ENCODE measurements at regions not wholly inside any gene's neighbourhood (a gene's known extent, or its start where the extent isn't known, plus 50 kb on each side); places are given as distances from the start of the nearest gene placed in this dataset.

GRCh38 chr1:191901651-191902050 is 256.6 kb upstream of the RGS18 start (continued):
- TF ChIP-seq ILK (tag; IDR thresholded peaks at IDR 0.05; ENCODE audit: borderline replicate concordance, low read depth) (no peak), ZHX1 (conservative IDR thresholded peaks at IDR 0.05; ENCODE audit: low read length) (no peak)

- FAIRE-seq (no peak), DNase-seq (ENCODE audit: extremely low read depth in 1 of 4, low spot score in 3 of 4) (no peak), ATAC-seq (no peak)
- Histone ChIP-seq H3K9me1 (ENCODE audit: control insufficient read depth, insufficient read depth, low read length) (no peaks in the 10 kb centered on the region), H4K20me1 (replicated peaks; ENCODE audit: control insufficient read depth, insufficient read depth, low read length) (no peaks in the 10 kb centered on the region), H3K27me3 (ENCODE audit: control insufficient read depth in 2 of 2, insufficient read depth in 2 of 2, low read length in 2 of 2) (no peaks in the 10 kb centered on the region), H3K36me3 (ENCODE audit: control insufficient read depth, insufficient read depth, low read length) (no peaks in the 10 kb centered on the region), H3K9ac (ENCODE audit: insufficient read depth in 1 of 2, low read depth in 2 of 2, low read length in 2 of 2) (no peak overlapping the region), H2AFZ (ENCODE audit: low read depth, low read length) (no peak overlapping the region; the same call in 1 of the 2 replicates), H3K4me2 (ENCODE audit: insufficient read depth, low read length) (no peak overlapping the region), H3K4me1 (replicated peaks in 1 of 2; ENCODE audit: control insufficient read depth in 2 of 2, insufficient read depth in 2 of 2, low read length in 2 of 2) (no peaks in the 10 kb centered on the region), H3K79me2 (ENCODE audit: control insufficient read depth, insufficient read depth, low read length) (no peaks in the 10 kb centered on the region), H3K9me3 (replicated peaks; ENCODE audit: control insufficient read depth, insufficient read depth, low read depth, low read length) (no peaks in the 10 kb centered on the region), H3K4me3 (no peak overlapping the region), H3K27ac (ENCODE audit: extremely low read depth, low read depth, low read length) (no peak overlapping the region)
- BruUV-seq (replicated peaks) = no TSS peak
- POLR2A ChIA-PET = no interaction called here
- intact Hi-C loops (cut with micrococcal nuclease) (no loop called here), in situ Hi-C loops (cut with MboI) (no loop called here)
- CTCF ChIA-PET (ENCODE audit: low intra/inter-chr PET ratio) = no interaction called here
- TF ChIP-seq ZNF239 (CRISPR knock-in tag; IDR thresholded peaks at IDR 0.05) (no peak), ZNF75A (CRISPR knock-in tag; IDR thresholded peaks at IDR 0.05) (no peak), DDX20 (tag; IDR thresholded peaks at IDR 0.05; ENCODE audit: low read depth) (no peak), HNRNPK (IDR thresholded peaks at IDR 0.05; ENCODE audit: low read depth, low read length, poor library complexity, severe bottlenecking) (no peak), U2AF1 (optimal IDR thresholded peaks at IDR 0.05; ENCODE audit: low read depth, low read length) (no peak), TCFL5 (CRISPR knock-in tag; conservative IDR thresholded peaks at IDR 0.05) (no peak), ZNF592 (IDR thresholded peaks at IDR 0.05) (peak; percentile 79), NFIC (IDR thresholded peaks at IDR 0.05) (no peak), DMBX1 (CRISPR knock-in tag; IDR thresholded peaks at IDR 0.05; ENCODE audit: borderline replicate concordance) (peak; percentile 68; the same call in 1 of the 2 replicates), SNRNP70 (optimal IDR thresholded peaks at IDR 0.05; ENCODE audit: low read depth, low read length) (no peak), ZNF174 (CRISPR knock-in tag; IDR thresholded peaks at IDR 0.05) (no peak), FOXJ2 (tag; IDR thresholded peaks at IDR 0.05) (no peak), HOXB6 (CRISPR knock-in tag; IDR thresholded peaks at IDR 0.05; ENCODE audit: borderline replicate concordance) (no peak)
Measured at GRCh38 chr1:191904991-191905390, 253.3 kb upstream of the RGS18 start.
